ENCODE measurements at regions not wholly inside any gene's neighbourhood (a gene's known extent, or its start where the extent isn't known, plus 50 kb on each side); places are given as distances from the start of the nearest gene placed in this dataset.

DNA sequence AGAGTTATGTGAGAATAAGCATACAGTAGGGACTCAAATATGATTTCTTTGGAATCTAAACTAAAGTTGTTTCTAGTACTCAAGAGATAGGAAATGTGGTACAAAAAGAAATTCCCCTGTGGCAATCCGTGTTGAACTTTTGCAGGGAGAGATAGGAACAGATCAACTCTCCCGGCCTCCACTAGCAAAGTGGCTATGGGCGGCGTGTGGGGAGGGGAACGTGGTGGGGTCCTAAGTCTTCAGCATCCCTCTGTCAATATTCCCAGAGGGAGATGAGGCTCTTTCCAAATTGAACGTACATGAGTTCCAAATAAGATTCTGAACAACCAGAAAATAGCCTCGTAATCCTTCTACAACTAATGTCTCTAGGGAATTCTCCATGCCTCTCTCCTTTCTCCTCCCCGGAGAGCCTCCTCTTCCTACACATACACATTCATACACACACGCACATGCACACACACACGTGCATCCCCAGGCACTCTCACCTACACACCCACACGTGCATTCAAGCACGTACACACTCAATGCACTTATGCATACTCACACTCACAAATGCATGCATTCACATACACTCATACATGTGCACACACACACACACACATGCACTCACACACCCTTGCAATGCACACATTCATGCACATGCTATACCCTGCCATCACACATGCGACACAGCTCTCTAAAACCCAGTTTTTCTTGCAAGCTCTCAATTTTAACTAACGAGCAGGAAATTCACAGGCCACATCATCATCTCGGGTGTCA lies 244.8 kb downstream of the MAF start:
- POLR2A ChIA-PET (ENCODE audit: partially characterized antibody), result no interaction called here
- 78% methylated on average over 15 of the region's 15 CpGs; no CpG with 5 or more reads in 1 of the 2 experiments for WGBS, 2 experiments (ENCODE audit: extremely low coverage in 1 of 2, insufficient coverage in 1 of 2, insufficient read length in 1 of 2, insufficient replicate concordance in 2 of 2, low coverage in 1 of 2, low lambda C conversion rate in 2 of 2, missing lambda C conversion rate in 1 of 2)
- H2BK15ac ChIP-seq (ENCODE audit: low read length), result no peak overlapping the region
- TF ChIP-seq, protein P1, sequence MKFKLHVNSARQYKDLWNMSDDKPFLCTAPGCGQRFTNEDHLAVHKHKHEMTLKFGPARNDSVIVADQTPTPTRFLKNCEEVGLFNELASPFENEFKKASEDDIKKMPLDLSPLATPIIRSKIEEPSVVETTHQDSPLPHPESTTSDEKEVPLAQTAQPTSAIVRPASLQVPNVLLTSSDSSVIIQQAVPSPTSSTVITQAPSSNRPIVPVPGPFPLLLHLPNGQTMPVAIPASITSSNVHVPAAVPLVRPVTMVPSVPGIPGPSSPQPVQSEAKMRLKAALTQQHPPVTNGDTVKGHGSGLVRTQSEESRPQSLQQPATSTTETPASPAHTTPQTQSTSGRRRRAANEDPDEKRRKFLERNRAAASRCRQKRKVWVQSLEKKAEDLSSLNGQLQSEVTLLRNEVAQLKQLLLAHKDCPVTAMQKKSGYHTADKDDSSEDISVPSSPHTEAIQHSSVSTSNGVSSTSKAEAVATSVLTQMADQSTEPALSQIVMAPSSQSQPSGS (IDR thresholded peaks at IDR 0.05; ENCODE audit: low read length), result no peak
- TF ChIP-seq HDAC6 (IDR thresholded peaks at IDR 0.05; ENCODE audit: low read depth, low read length) (no peak), SP2 (IDR thresholded peaks at IDR 0.05; ENCODE audit: low read length) (no peak), GTF2F1 (IDR thresholded peaks at IDR 0.05; ENCODE audit: borderline replicate concordance, low read depth, low read length) (no peak), TAF1 (IDR thresholded peaks at IDR 0.05; ENCODE audit: low read depth, low read length) (no peak), NRF1 (IDR thresholded peaks at IDR 0.05; ENCODE audit: low read depth, low read length) (no peak), GABPA (IDR thresholded peaks at IDR 0.05; ENCODE audit: borderline replicate concordance, insufficient read depth, low read length) (no peak), SAP30 (IDR thresholded peaks at IDR 0.05; ENCODE audit: insufficient read depth, insufficient replicate concordance, low read length) (no peak), CBX8 (IDR thresholded peaks at IDR 0.05; ENCODE audit: borderline replicate concordance, low read depth, low read length) (no peak), POU5F1 (IDR thresholded peaks at IDR 0.05; ENCODE audit: low read depth, low read length) (no peak)
- TF ChIP-seq, protein P2, sequence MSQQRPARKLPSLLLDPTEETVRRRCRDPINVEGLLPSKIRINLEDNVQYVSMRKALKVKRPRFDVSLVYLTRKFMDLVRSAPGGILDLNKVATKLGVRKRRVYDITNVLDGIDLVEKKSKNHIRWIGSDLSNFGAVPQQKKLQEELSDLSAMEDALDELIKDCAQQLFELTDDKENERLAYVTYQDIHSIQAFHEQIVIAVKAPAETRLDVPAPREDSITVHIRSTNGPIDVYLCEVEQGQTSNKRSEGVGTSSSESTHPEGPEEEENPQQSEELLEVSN (IDR thresholded peaks at IDR 0.05), result no peak

More for the DNA sequence above, 244.8 kb downstream of the MAF start:
- no peak overlapping the region for H3K4me2 ChIP-seq (ENCODE audit: insufficient read depth in 1 of 2, low read depth in 2 of 2, low read length in 2 of 2)
- H3K9ac ChIP-seq (replicated peaks in 1 of 4; ENCODE audit: extremely low read depth in 1 of 4, low read depth in 3 of 4, low read length in 3 of 4), result no peak overlapping the region
- no peaks in the 10 kb centered on the region for H3K79me2 ChIP-seq (ENCODE audit: control insufficient read depth in 1 of 2, insufficient read depth in 2 of 2, low read length in 2 of 2)
- H2AFZ ChIP-seq (ENCODE audit: low read length), result no peak overlapping the region
- H3K14ac ChIP-seq (ENCODE audit: insufficient read length), result no peak overlapping the region
- H3K18ac ChIP-seq (ENCODE audit: extremely low read depth, low read length), result no peak overlapping the region
- no peak overlapping the region for H4K91ac ChIP-seq (replicated peaks; ENCODE audit: insufficient read length, low read length)
- no peak overlapping the region for H2BK120ac ChIP-seq (replicated peaks; ENCODE audit: low read depth, low read length)
- FAIRE-seq (no peak), DNase-seq (ENCODE audit: low read depth in 1 of 2, low spot score in 2 of 2) (no peak)
- no peak overlapping the region for H3K56ac ChIP-seq (replicated peaks; ENCODE audit: insufficient read length, low read depth, low read length)
- CTCF ChIA-PET (ENCODE audit: partially characterized antibody), result interaction anchor here (1.5 kb wide), 1 partner anchor 13 kb away, joined by 3 read pairs; no protein-coding TSS in a partner anchor
- no peaks in the 10 kb centered on the region for H3K79me1 ChIP-seq (ENCODE audit: low read depth, low read length)
- H3K4me1 ChIP-seq (replicated peaks in 1 of 4; ENCODE audit: control insufficient read depth in 3 of 4, insufficient read depth in 4 of 4, low read length in 3 of 4), result peaks cover 0 to 3% (median 1%) of the 10 kb centered on the region in 4 experiments; a peak in 4 of 7 replicates
- no peak overlapping the region for H2BK20ac ChIP-seq (ENCODE audit: low read length)
- no peaks in the 10 kb centered on the region for H3K23me2 ChIP-seq (ENCODE audit: low read depth, low read length)
- H4K8ac ChIP-seq (ENCODE audit: extremely low read depth, insufficient read depth, low read length), result no peak overlapping the region
- no peak overlapping the region for H2BK5ac ChIP-seq (ENCODE audit: low read depth, low read length)
- no peaks in the 10 kb centered on the region for H3K36me3 ChIP-seq (ENCODE audit: control insufficient read depth in 2 of 4, insufficient read depth in 4 of 4, low read length in 3 of 4)
- H3K4me3 ChIP-seq (ENCODE audit: extremely low read depth in 1 of 4, insufficient read depth in 2 of 4, low read depth in 3 of 4, low read length in 4 of 4), result no peak overlapping the region
- no peaks in the 10 kb centered on the region for H3K9me3 ChIP-seq (ENCODE audit: insufficient read depth in 2 of 2, low read depth in 1 of 2, low read length in 1 of 2)
- no peak overlapping the region for H3K27ac ChIP-seq (ENCODE audit: low read depth, low read length)
- H3K27me3 ChIP-seq (replicated peaks in 1 of 4; ENCODE audit: control insufficient read depth in 3 of 4, extremely low read depth in 1 of 4, insufficient read depth in 3 of 4, low read length in 3 of 4), result no peaks in the 10 kb centered on the region
- no peak overlapping the region for H2BK12ac ChIP-seq (ENCODE audit: low read depth, low read length)
- no peak overlapping the region for H3K4ac ChIP-seq (replicated peaks; ENCODE audit: insufficient read length, low read depth, low read length)
- H4K20me1 ChIP-seq (replicated peaks in 1 of 2; ENCODE audit: control insufficient read depth in 1 of 2, insufficient read depth in 2 of 2, low read length in 2 of 2), result peaks cover 0 to 2% of the 10 kb centered on the region in 2 experiments
- H4K5ac ChIP-seq (ENCODE audit: insufficient read length, low read depth, low read length), result no peak overlapping the region
- H3K23ac ChIP-seq (ENCODE audit: insufficient read length), result no peak overlapping the region
- H2AK5ac ChIP-seq (ENCODE audit: low read depth, low read length), result no peak overlapping the region

Data from H1 (cell line).